Neuronal stem cell (in vitro differentiated cells): ENCODE measurements at regions not wholly inside any gene's neighbourhood (a gene's known extent, or its start where the extent isn't known, plus 50 kb on each side); places are given as distances from the start of the nearest gene placed in this dataset.
"Not testable (repeated sequence)": the region's sequence is repeated elsewhere in the genome, so short reads cannot be mapped to it uniquely, and the experiment has no call there.

Experiments
- DNase-seq: peaks from one replicate; pipeline ENCODE4 v3.0.0-alpha.2; 2013; ENCODE audit warnings: low spot score
- H2AFZ ChIP-seq: one replicate; pipeline ENCODE4 v1.6.1; 2013; ENCODE audit warnings: mild to moderate bottlenecking, low read length, inconsistent platforms
- H2AK5ac ChIP-seq: 2 replicates; pipeline ENCODE4 v1.6.1; 2013; ENCODE audit warnings: low read depth, mild to moderate bottlenecking, inconsistent platforms, low read length, moderate library complexity, mixed read lengths
- H2BK120ac ChIP-seq: 2 replicates; pipeline ENCODE4 v1.6.1; 2013; ENCODE audit warnings: low read depth, mild to moderate bottlenecking, inconsistent platforms, low read length, moderate library complexity, mixed read lengths
- H2BK12ac ChIP-seq: one replicate; pipeline ENCODE4 v1.6.1; 2013; ENCODE audit warnings: low read length, inconsistent platforms
- H2BK15ac ChIP-seq: 2 replicates; pipeline ENCODE4 v1.6.1; 2013; ENCODE audit warnings: mild to moderate bottlenecking, low read length, inconsistent platforms, mixed read lengths
- H2BK5ac ChIP-seq: one replicate; pipeline ENCODE4 v1.6.1; 2013; ENCODE audit warnings: inconsistent platforms, mild to moderate bottlenecking, low read length, moderate library complexity
- H3K14ac ChIP-seq: one replicate; pipeline ENCODE4 v1.6.1; 2013; ENCODE audit warnings: low read length, inconsistent platforms
- H3K18ac ChIP-seq: 2 replicates; pipeline ENCODE4 v1.6.1; 2013; ENCODE audit warnings: low read length, inconsistent platforms
- H3K23ac ChIP-seq: 2 replicates; pipeline ENCODE4 v1.6.1; 2013; ENCODE audit warnings: low read depth, mild to moderate bottlenecking, mixed read lengths, low read length, inconsistent platforms; ENCODE audit not compliant: poor library complexity
- H3K27ac ChIP-seq: replicated peaks from 3 replicates; pipeline ENCODE4 v1.5.1; 2013; ENCODE audit warnings: low read length, inconsistent platforms
- H3K27me3 ChIP-seq, 3 experiments: 2 replicates each; pipeline ENCODE4 v1.6.1; 2013; ENCODE audit warnings: low read length in 3 of 3, mild to moderate bottlenecking in 2 of 3, inconsistent platforms in 1 of 3, low read depth in 1 of 3, mixed read lengths in 1 of 3, moderate library complexity in 1 of 3; ENCODE audit not compliant: control insufficient read depth in 3 of 3, insufficient read depth in 3 of 3
- H3K36me3 ChIP-seq, 2 donors: replicated peaks in 1 of 2; 2 replicates each; pipeline ENCODE4 v1.6.1; 2013; ENCODE audit warnings: low read length in 2 of 2; ENCODE audit not compliant: control insufficient read depth in 2 of 2, insufficient read depth in 2 of 2
- H3K4ac ChIP-seq: 2 replicates; pipeline ENCODE4 v1.6.1; 2013; ENCODE audit warnings: inconsistent platforms, mild to moderate bottlenecking, low read length, moderate library complexity
- H3K4me1 ChIP-seq, 2 donors: 1 replicate in 1 of 2; 2 replicates in 1 of 2; pipeline ENCODE4 v1.6.1; 2013; ENCODE audit warnings: low read length in 2 of 2, low read depth in 1 of 2; ENCODE audit not compliant: control insufficient read depth in 2 of 2, insufficient read depth in 1 of 2
- H3K4me2 ChIP-seq: one replicate; pipeline ENCODE4 v1.6.1; 2013; ENCODE audit warnings: mild to moderate bottlenecking, low read length, inconsistent platforms; ENCODE audit not compliant: insufficient read depth, poor library complexity, severe bottlenecking
- H3K4me3 ChIP-seq, 2 donors: 2 replicates each; pipeline ENCODE4 v1.5.1; 2013; ENCODE audit warnings: low read length in 2 of 2, mild to moderate bottlenecking in 2 of 2, inconsistent platforms in 1 of 2, moderate library complexity in 1 of 2
- H3K79me1 ChIP-seq: one replicate; pipeline ENCODE4 v1.6.1; 2013; ENCODE audit warnings: low read depth, mild to moderate bottlenecking, inconsistent platforms, low read length, moderate library complexity
- H3K9ac ChIP-seq: one replicate; pipeline ENCODE4 v1.6.1; 2013; ENCODE audit warnings: mild to moderate bottlenecking, low read depth, low read length, inconsistent platforms; ENCODE audit not compliant: poor library complexity
- H3K9me3 ChIP-seq, 2 donors: replicated peaks in 1 of 2; 2 replicates each; pipeline versions ENCODE3 to v1.6.1; 2013; ENCODE audit warnings: low read length in 2 of 2, mild to moderate bottlenecking in 2 of 2, inconsistent platforms in 1 of 2, low read depth in 1 of 2, mixed read lengths in 1 of 2, moderate library complexity in 1 of 2; ENCODE audit not compliant: control insufficient read depth in 2 of 2, insufficient read depth in 1 of 2
- H4K8ac ChIP-seq: one replicate; pipeline ENCODE4 v1.6.1; 2013; ENCODE audit warnings: low read depth, mild to moderate bottlenecking, inconsistent platforms, low read length, moderate library complexity
- H4K91ac ChIP-seq: one replicate; pipeline ENCODE4 v1.6.1; 2013; ENCODE audit warnings: low read length, low read depth, mild to moderate bottlenecking, inconsistent platforms; ENCODE audit not compliant: poor library complexity
- WGBS, 2 donors: extraction: QIAGEN DNeasy Blood & Tissue Kit; methylation state at CpG; one replicate each; pipeline ENCODE4 v1.1.7; 2013; ENCODE audit warnings: missing lambda C conversion rate in 2 of 2, mixed read lengths in 1 of 2; ENCODE audit not compliant: insufficient read length in 2 of 2, insufficient replicate concordance in 1 of 2; ENCODE audit errors: extremely low coverage in 2 of 2; 5-methylcytosine and 5-hydroxymethylcytosine counted together

GRCh38 chr11:67788341-67788695 lies 113.9 kb upstream of the ALDH3B2 start:
- not testable (repeated sequence) for H3K27me3 ChIP-seq, H3K23ac ChIP-seq, H3K9ac ChIP-seq, H2BK12ac ChIP-seq, H3K4ac ChIP-seq, H3K27ac ChIP-seq, H3K4me1 ChIP-seq, H2BK5ac ChIP-seq, DNase-seq, H3K36me3 ChIP-seq, H2AK5ac ChIP-seq, H3K9me3 ChIP-seq, H3K4me2 ChIP-seq, H2BK120ac ChIP-seq, H3K4me3 ChIP-seq, H4K91ac ChIP-seq, H3K79me1 ChIP-seq, H2BK15ac ChIP-seq, H4K8ac ChIP-seq, H3K14ac ChIP-seq, H2AFZ ChIP-seq
- H3K18ac ChIP-seq: peak overlapping the region; percentile 71
- WGBS, 2 donors: no CpG with 5 or more reads among the region's 5 CpGs

GRCh38 chr11:67787681-67788340 lies 113.4 kb upstream of the ALDH3B2 start:
- not testable (repeated sequence) for H4K8ac ChIP-seq, H3K9ac ChIP-seq, H3K9me3 ChIP-seq, H4K91ac ChIP-seq, H2AK5ac ChIP-seq, H3K79me1 ChIP-seq, H3K4ac ChIP-seq, H2AFZ ChIP-seq, H3K23ac ChIP-seq, H2BK5ac ChIP-seq, H2BK15ac ChIP-seq, H3K27me3 ChIP-seq, H3K4me3 ChIP-seq, H3K4me1 ChIP-seq, H2BK12ac ChIP-seq, H3K14ac ChIP-seq, H2BK120ac ChIP-seq, H3K27ac ChIP-seq, H3K4me2 ChIP-seq, H3K36me3 ChIP-seq, DNase-seq
- peak overlapping the region; percentile 71 for H3K18ac ChIP-seq
- WGBS, 2 donors: no CpG with 5 or more reads among the region's 19 CpGs

DNA sequence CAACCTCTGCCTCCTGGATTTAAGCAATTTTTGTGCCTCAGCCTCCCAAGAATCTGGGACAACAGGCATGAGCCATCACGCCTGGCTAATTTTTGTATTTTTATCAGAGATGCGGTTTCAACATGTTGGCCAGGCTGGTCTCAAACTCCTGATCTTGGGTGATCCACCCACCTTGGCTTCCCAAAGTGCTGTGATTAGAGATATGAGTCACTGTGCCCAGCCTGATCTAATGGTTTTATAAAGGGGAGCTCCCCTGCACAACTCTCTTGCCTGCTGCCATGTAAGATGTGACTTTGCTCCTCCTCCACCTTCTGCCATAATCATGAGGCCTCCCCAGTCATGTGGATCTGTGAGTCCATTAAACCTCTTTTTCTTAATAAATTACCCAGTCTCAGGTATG lies 107.5 kb upstream of the ALDH3B2 start:
- H2BK12ac ChIP-seq, H3K9me3 ChIP-seq, H3K9ac ChIP-seq, H3K4ac ChIP-seq, H3K79me1 ChIP-seq, H4K91ac ChIP-seq, H3K14ac ChIP-seq, H3K4me2 ChIP-seq, H2AFZ ChIP-seq, H3K27me3 ChIP-seq, H3K18ac ChIP-seq, H3K27ac ChIP-seq, H3K36me3 ChIP-seq, H4K8ac ChIP-seq, H2BK120ac ChIP-seq, H2BK15ac ChIP-seq, H2BK5ac ChIP-seq, DNase-seq, H3K4me1 ChIP-seq, H3K4me3 ChIP-seq, H2AK5ac ChIP-seq, H3K23ac ChIP-seq: not testable (repeated sequence)
- WGBS, 2 donors: no CpG with 5 or more reads among the region's 2 CpGs

- H3K23ac ChIP-seq, H3K27me3 ChIP-seq, H3K36me3 ChIP-seq, H3K4me1 ChIP-seq, H3K4ac ChIP-seq, H2BK12ac ChIP-seq, H3K27ac ChIP-seq, H3K4me3 ChIP-seq, H2AFZ ChIP-seq, H3K14ac ChIP-seq, H4K8ac ChIP-seq, H4K91ac ChIP-seq, H3K79me1 ChIP-seq, H2AK5ac ChIP-seq, H3K9ac ChIP-seq, H2BK15ac ChIP-seq, H3K9me3 ChIP-seq, H3K18ac ChIP-seq, DNase-seq, H2BK120ac ChIP-seq, H2BK5ac ChIP-seq, H3K4me2 ChIP-seq: not testable (repeated sequence)
- WGBS, 2 donors: no CpG with 5 or more reads among the region's 2 CpGs
Observed at GRCh38 chr11:67781506-67781905, 107.1 kb upstream of the ALDH3B2 start.
